ENCODE measurements at regions not wholly inside any gene's neighbourhood (a gene's known extent, or its start where the extent isn't known, plus 50 kb on each side); places are given as distances from the start of the nearest gene placed in this dataset.

- no peak overlapping the region for H2BK12ac ChIP-seq (ENCODE audit: low read depth, low read length)
- H3K4me1 ChIP-seq (replicated peaks in 1 of 4; ENCODE audit: control insufficient read depth in 3 of 4, insufficient read depth in 4 of 4, low read length in 3 of 4) = no peaks in the 10 kb centered on the region
- no peak overlapping the region for H3K18ac ChIP-seq (ENCODE audit: extremely low read depth, low read length)
- ChIA-PET POLR2A (ENCODE audit: partially characterized antibody) (no interaction called here), CTCF (ENCODE audit: partially characterized antibody) (interaction anchor here (0.9 to 2.3 kb wide), 5 partner anchors 8 to 290 kb away, joined by 3 to 6 read pairs (median 3); no protein-coding TSS in a partner anchor)
- H3K4me3 ChIP-seq (ENCODE audit: extremely low read depth in 1 of 4, insufficient read depth in 2 of 4, low read depth in 3 of 4, low read length in 4 of 4) = no peak overlapping the region
- no peaks in the 10 kb centered on the region for H3K79me1 ChIP-seq (ENCODE audit: low read depth, low read length)
- H3K36me3 ChIP-seq (ENCODE audit: control insufficient read depth in 2 of 4, insufficient read depth in 4 of 4, low read length in 3 of 4) = no peaks in the 10 kb centered on the region
- H2BK120ac ChIP-seq (replicated peaks; ENCODE audit: low read depth, low read length) = no peak overlapping the region
- FAIRE-seq (no peak), DNase-seq (ENCODE audit: low read depth in 1 of 2, low spot score in 2 of 2) (no peak)
- no peaks in the 10 kb centered on the region for H4K20me1 ChIP-seq (replicated peaks in 1 of 2; ENCODE audit: control insufficient read depth in 1 of 2, insufficient read depth in 2 of 2, low read length in 2 of 2)
- no peak overlapping the region for H3K23ac ChIP-seq (ENCODE audit: insufficient read length)
- no peak overlapping the region for H2BK20ac ChIP-seq (ENCODE audit: low read length)
- no peak overlapping the region for H2BK5ac ChIP-seq (ENCODE audit: low read depth, low read length)
- H3K27me3 ChIP-seq (replicated peaks in 1 of 4; ENCODE audit: control insufficient read depth in 3 of 4, extremely low read depth in 1 of 4, insufficient read depth in 3 of 4, low read length in 3 of 4) = no peaks in the 10 kb centered on the region
- no peak overlapping the region for H2AK5ac ChIP-seq (ENCODE audit: low read depth, low read length)
- TF ChIP-seq TAF1 (IDR thresholded peaks at IDR 0.05; ENCODE audit: low read depth, low read length) (no peak), CBX8 (IDR thresholded peaks at IDR 0.05; ENCODE audit: borderline replicate concordance, low read depth, low read length) (no peak), CTBP2 (IDR thresholded peaks at IDR 0.05; ENCODE audit: borderline replicate concordance, insufficient read depth, insufficient read length, low read length) (no peak), SUZ12 (IDR thresholded peaks at IDR 0.05; ENCODE audit: low read length) (no peak), POLR2A (IDR thresholded peaks at IDR 0.05; ENCODE audit: control extremely low read depth in 1 of 2, low read depth in 2 of 2, low read length in 2 of 2) (no peak), RBBP5 (IDR thresholded peaks at IDR 0.05; ENCODE audit: borderline replicate concordance, low read depth, low read length) (no peak), RAD21 (IDR thresholded peaks at IDR 0.05 in 1 of 2, conservative IDR thresholded peaks at IDR 0.05 in 1 of 2; ENCODE audit: low read depth in 2 of 2, low read length in 2 of 2) (no peak), SP4 (IDR thresholded peaks at IDR 0.05; ENCODE audit: low read length) (no peak), ASH2L (IDR thresholded peaks at IDR 0.05; ENCODE audit: low read length) (no peak)
- H4K91ac ChIP-seq (replicated peaks; ENCODE audit: insufficient read length, low read length) = no peak overlapping the region
- H3K79me2 ChIP-seq (ENCODE audit: control insufficient read depth in 1 of 2, insufficient read depth in 2 of 2, low read length in 2 of 2) = no peaks in the 10 kb centered on the region
- H3K56ac ChIP-seq (replicated peaks; ENCODE audit: insufficient read length, low read depth, low read length) = no peak overlapping the region
- no peak overlapping the region for H4K8ac ChIP-seq (ENCODE audit: extremely low read depth, insufficient read depth, low read length)
- H3K4me2 ChIP-seq (ENCODE audit: insufficient read depth in 1 of 2, low read depth in 2 of 2, low read length in 2 of 2) = no peak overlapping the region
- no peak overlapping the region for H3K4ac ChIP-seq (replicated peaks; ENCODE audit: insufficient read length, low read depth, low read length)
- H2BK15ac ChIP-seq (ENCODE audit: low read length) = no peak overlapping the region
- H4K5ac ChIP-seq (ENCODE audit: insufficient read length, low read depth, low read length) = no peak overlapping the region
- WGBS, 2 experiments (ENCODE audit: extremely low coverage in 1 of 2, insufficient coverage in 1 of 2, insufficient read length in 1 of 2, insufficient replicate concordance in 2 of 2, low coverage in 1 of 2, low lambda C conversion rate in 2 of 2, missing lambda C conversion rate in 1 of 2) = 94% methylated on average over 1 of the region's 1 CpG; no CpG with 5 or more reads in 1 of the 2 experiments
- no peak overlapping the region for H3K9ac ChIP-seq (replicated peaks in 1 of 4; ENCODE audit: extremely low read depth in 1 of 4, low read depth in 3 of 4, low read length in 3 of 4)
- H3K27ac ChIP-seq (ENCODE audit: low read depth, low read length) = no peak overlapping the region
- H3K23me2 ChIP-seq (ENCODE audit: low read depth, low read length) = no peaks in the 10 kb centered on the region
- H2AFZ ChIP-seq (ENCODE audit: low read length) = no peak overlapping the region
- no peak overlapping the region for H3K14ac ChIP-seq (ENCODE audit: insufficient read length)
- no peaks in the 10 kb centered on the region for H3K9me3 ChIP-seq (ENCODE audit: insufficient read depth in 2 of 2, low read depth in 1 of 2, low read length in 1 of 2)
Observed at GRCh38 chr9:87088192-87088591, 140.9 kb upstream of the GAS1 start.
